ENCODE measurements at regions not wholly inside any gene's neighbourhood (a gene's known extent, or its start where the extent isn't known, plus 50 kb on each side); places are given as distances from the start of the nearest gene placed in this dataset.
"Not testable (repeated sequence)": the region's sequence is repeated elsewhere in the genome, so short reads cannot be mapped to it uniquely, and the experiment has no call there.

DNA sequence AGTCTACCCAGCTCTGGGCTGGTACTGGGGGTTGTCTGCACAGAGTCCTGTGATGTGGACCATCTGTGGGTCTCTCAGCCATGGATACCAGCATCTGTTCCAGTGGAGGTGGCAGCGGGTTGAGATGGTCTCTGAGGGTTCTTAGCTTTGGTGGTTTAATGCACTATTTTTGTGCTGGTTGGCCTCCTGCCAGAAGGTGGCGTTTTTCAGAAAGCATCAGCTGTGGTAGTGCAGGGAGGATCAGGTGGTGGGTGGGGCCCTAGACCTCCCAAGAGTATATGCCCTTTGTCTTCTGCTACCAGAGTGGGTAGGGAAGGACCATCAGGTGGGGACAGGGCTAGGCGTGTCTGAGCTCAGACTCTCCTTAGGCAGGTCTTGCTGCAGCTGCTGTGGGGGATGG is 103.7 kb downstream of the GALR1 start:
- TF ChIP-seq CTCF (conservative IDR thresholded peaks at IDR 0.05; ENCODE audit: low read depth, low read length); EZH2 (IDR thresholded peaks at IDR 0.05; ENCODE audit: borderline replicate concordance, low read depth, low read length, poor library complexity, severe bottlenecking): not testable (repeated sequence)
